GM19023 (cell line): ENCODE measurements at regions not wholly inside any gene's neighbourhood (a gene's known extent, or its start where the extent isn't known, plus 50 kb on each side); places are given as distances from the start of the nearest gene placed in this dataset.
"Not testable (repeated sequence)": the region's sequence is repeated elsewhere in the genome, so short reads cannot be mapped to it uniquely, and the experiment has no call there.

Source experiments
- ATAC-seq: cut with Tn5 transposase; IDR thresholded peaks from one replicate; pipeline ENCODE4 v1.9.1; 2021; ENCODE audit warnings: mild to moderate bottlenecking, moderate library complexity; ENCODE audit not compliant: unreplicated experiment

- ATAC-seq, result not testable (repeated sequence)
Observed at GRCh38 chr9:89953263-89953662, 348.5 kb downstream of the GADD45G start.

- ATAC-seq, result no peak
Observed at GRCh38 chr9:89953824-89954615, 349.2 kb downstream of the GADD45G start.

- ATAC-seq, result no peak
Observed at GRCh38 chr9:89955144-89955543, 350.3 kb downstream of the GADD45G start.

- no peak for ATAC-seq
Observed at GRCh38 chr9:89955626-89956025, 350.8 kb downstream of the GADD45G start.

GRCh38 chr9:89956331-89956730 lies 351.5 kb downstream of the GADD45G start:
- no peak for ATAC-seq

- no peak for ATAC-seq
Observed at GRCh38 chr9:89956907-89957306, 352.1 kb downstream of the GADD45G start.

- no peak for ATAC-seq
Observed at GRCh38 chr9:89958086-89958485, 353.3 kb downstream of the GADD45G start.

GRCh38 chr9:89961616-89962341 lies 357.0 kb downstream of the GADD45G start:
- no peak for ATAC-seq

- ATAC-seq, result no peak
Observed at GRCh38 chr9:89963280-89963679, 358.5 kb downstream of the GADD45G start.

GRCh38 chr9:89967527-89967926 lies 362.7 kb downstream of the GADD45G start:
- no peak for ATAC-seq

GRCh38 chr9:89969156-89969675 lies 364.4 kb downstream of the GADD45G start:
- no peak for ATAC-seq

GRCh38 chr9:89969881-89970639 lies 365.2 kb downstream of the GADD45G start:
- ATAC-seq, result no peak

GRCh38 chr9:89970701-89971100 lies 365.9 kb downstream of the GADD45G start:
- ATAC-seq, result no peak

- no peak for ATAC-seq
Observed at GRCh38 chr9:89972535-89972934, 367.7 kb downstream of the GADD45G start.

- ATAC-seq, result no peak
Observed at GRCh38 chr9:89974582-89974981, 369.8 kb downstream of the GADD45G start.

- no peak for ATAC-seq
Observed at GRCh38 chr9:89975024-89975423, 370.2 kb downstream of the GADD45G start.

GRCh38 chr9:89975630-89976029 lies 370.8 kb downstream of the GADD45G start:
- no peak for ATAC-seq

GRCh38 chr9:89978185-89978584 lies 373.4 kb downstream of the GADD45G start:
- no peak for ATAC-seq

GRCh38 chr9:89980600-89980999 lies 375.8 kb downstream of the GADD45G start:
- no peak for ATAC-seq

- ATAC-seq, result no peak
Observed at GRCh38 chr9:89982016-89982415, 377.2 kb downstream of the GADD45G start.

- no peak for ATAC-seq
Observed at GRCh38 chr9:89983411-89983810, 378.6 kb downstream of the GADD45G start.
